Psoas muscle (tissue), 7 donors: ENCODE measurements at regions not wholly inside any gene's neighbourhood (a gene's known extent, or its start where the extent isn't known, plus 50 kb on each side); places are given as distances from the start of the nearest gene placed in this dataset.

Experiments
- ATAC-seq, 4 donors: fragments of 200-7000 bp; cut with Tn5 transposase; one replicate each; pipeline ENCODE4 v1.9.1; 2020; ENCODE audit warnings: moderate library complexity in 3 of 4, mild to moderate bottlenecking in 2 of 4
- DNase-seq, 2 donors: peaks; one replicate each; pipeline ENCODE4 v3.0.0-alpha.2; 2020
- H3K27ac ChIP-seq: fragments of 200-600 bp; one replicate; pipeline ENCODE4 v1.8.0; 2022
- H3K27me3 ChIP-seq, 3 donors: fragments of 200-600 bp in 1 of 3; one replicate each; pipeline versions ENCODE4 v1.6.1 to v1.8.0; 2013 to 2022; ENCODE audit warnings: low read length in 2 of 3, mild to moderate bottlenecking in 2 of 3, moderate library complexity in 1 of 3; ENCODE audit not compliant: insufficient read depth in 3 of 3
- H3K36me3 ChIP-seq, 2 donors: fragments of 200-600 bp in 1 of 2; one replicate each; pipeline versions ENCODE4 v1.6.1 to v1.8.0; 2013 to 2022; ENCODE audit warnings: low read depth in 1 of 2, mild to moderate bottlenecking in 1 of 2, moderate library complexity in 1 of 2; ENCODE audit not compliant: insufficient read depth in 1 of 2
- H3K4me1 ChIP-seq: fragments of 200-600 bp; one replicate; pipeline ENCODE4 v1.8.0; 2022
- H3K4me3 ChIP-seq: fragments of 200-600 bp; one replicate; pipeline ENCODE4 v1.8.0; 2022; ENCODE audit warnings: mild to moderate bottlenecking
- H3K9me3 ChIP-seq: fragments of 200-600 bp; one replicate; pipeline ENCODE4 v1.8.0; 2022
- CTCF ChIP-seq: fragments of 200-600 bp; IDR thresholded peaks from one replicate; pipeline ENCODE4 v1.8.0; 2022; ENCODE audit warnings: antibody characterized with exemption
- WGBS, 3 donors: extraction: QIAGEN DNeasy Blood & Tissue Kit; methylation state at CpG; one replicate each; pipeline versions ENCODE4 v1.1.6 to v1.1.7; 2013; 5-methylcytosine and 5-hydroxymethylcytosine counted together
- intact Hi-C, 2 donors: fragments of 100-400 bp; cut with DNase I; formaldehyde crosslinking; loops; one replicate each; pipeline versions ENCODE4 v1.11.0 to v1.14.2; 2022
- donor health status: healthy with polysubstance abuse.
- donor health status: DM: no; HTN: no; CAD: no; lungs with moderate emphysema.
- donor health status: Bipolar disorder and iron deficiency.
- donor health status: healthy.
- donor health status: DM: yes; HTN: yes; CAD: no.
- donor health status: DM: no; HTN: no; CAD: no.
- donor health status: DM: yes; HTN: yes; CAD: no.

- TF ChIP-seq CTCF: no peak
- intact Hi-C loops: no loop called here
- Histone ChIP-seq H3K4me3 (no peak overlapping the region), H3K9me3 (no peaks in the 10 kb centered on the region), H3K36me3 (no peaks in the 10 kb centered on the region), H3K27ac (no peak overlapping the region), H3K4me1 (no peaks in the 10 kb centered on the region), H3K27me3 (no peaks in the 10 kb centered on the region)
- 70 to 77% (median 75%) methylated on average over 8 of the region's 8 CpGs for WGBS, 3 donors
- ATAC-seq (no peak), DNase-seq (no peak)
Measured at GRCh38 chr20:40442181-40442963, 246.7 kb downstream of the MAFB start.

GRCh38 chr20:40441771-40442170, 247.3 kb downstream of the MAFB start:
- Histone ChIP-seq H3K27me3 (no peaks in the 10 kb centered on the region), H3K9me3 (no peaks in the 10 kb centered on the region), H3K36me3 (no peaks in the 10 kb centered on the region), H3K27ac (no peak overlapping the region), H3K4me1 (no peaks in the 10 kb centered on the region), H3K4me3 (no peak overlapping the region)
- 86 to 91% (median 89%) methylated on average over 3 of the region's 3 CpGs for WGBS, 3 donors
- intact Hi-C loops: no loop called here
- no peak for ATAC-seq
- no peak for DNase-seq
- TF ChIP-seq CTCF: no peak

- no peak for TF ChIP-seq CTCF
- no peak for ATAC-seq
- Histone ChIP-seq H3K4me3 (no peak overlapping the region), H3K9me3 (no peaks in the 10 kb centered on the region), H3K27ac (no peak overlapping the region), H3K4me1 (no peaks in the 10 kb centered on the region), H3K27me3 (no peaks in the 10 kb centered on the region), H3K36me3 (no peaks in the 10 kb centered on the region)
- intact Hi-C loops: no loop called here
- no peak for DNase-seq
- 83 to 85% (median 85%) methylated on average over 8 of the region's 8 CpGs for WGBS, 3 donors
Measured at GRCh38 chr20:40438161-40438830, 250.7 kb downstream of the MAFB start.

- Histone ChIP-seq H3K9me3 (no peaks in the 10 kb centered on the region), H3K4me3 (no peak overlapping the region), H3K27ac (no peak overlapping the region), H3K36me3 (no peaks in the 10 kb centered on the region), H3K4me1 (no peaks in the 10 kb centered on the region), H3K27me3 (no peaks in the 10 kb centered on the region)
- no peak for TF ChIP-seq CTCF
- DNase-seq (no peak), ATAC-seq (no peak)
- intact Hi-C loops: no loop called here
- WGBS, 3 donors: 90 to 95% (median 94%) methylated on average over 1 of the region's 1 CpG
Measured at GRCh38 chr20:40436011-40436410, 253.0 kb downstream of the MAFB start.
